H9 (cell line): ENCODE measurements at regions not wholly inside any gene's neighbourhood (a gene's known extent, or its start where the extent isn't known, plus 50 kb on each side); places are given as distances from the start of the nearest gene placed in this dataset.

ENCODE experiments used
- DNase-seq: peaks from one replicate; pipeline ENCODE4 v3.0.0-alpha.2; 2017
- H2AFZ ChIP-seq: one replicate; pipeline ENCODE4 v1.6.1; 2013; ENCODE audit warnings: mild to moderate bottlenecking, low read length, control low read depth, moderate library complexity
- H2AK5ac ChIP-seq: 2 replicates; pipeline ENCODE4 v1.6.1; 2013; ENCODE audit warnings: low read length, control low read depth, mixed read lengths; ENCODE audit not compliant: insufficient read length
- H2BK120ac ChIP-seq: one replicate; pipeline ENCODE4 v1.6.1; 2013; ENCODE audit warnings: low read depth, mild to moderate bottlenecking, low read length, control low read depth, inconsistent platforms; ENCODE audit not compliant: poor library complexity, severe bottlenecking
- H2BK12ac ChIP-seq: 2 replicates; pipeline ENCODE4 v1.6.1; 2013; ENCODE audit warnings: low read length, control low read depth, mixed read lengths, low read depth; ENCODE audit not compliant: insufficient read length
- H2BK15ac ChIP-seq: 2 replicates; pipeline ENCODE4 v1.6.1; 2013; ENCODE audit warnings: low read depth, low read length, control low read depth
- H2BK20ac ChIP-seq: one replicate; pipeline ENCODE4 v1.6.1; 2013; ENCODE audit warnings: low read depth, mild to moderate bottlenecking, low read length, control low read depth, inconsistent platforms; ENCODE audit not compliant: poor library complexity, severe bottlenecking
- H2BK5ac ChIP-seq: 2 replicates; pipeline ENCODE4 v1.6.1; 2013; ENCODE audit warnings: low read length, control low read depth, mixed read lengths; ENCODE audit not compliant: insufficient read length
- H3K14ac ChIP-seq: 2 replicates; pipeline ENCODE4 v1.6.1; 2013; ENCODE audit warnings: low read length, control low read depth; ENCODE audit not compliant: insufficient read depth
- H3K18ac ChIP-seq: 2 replicates; pipeline ENCODE4 v1.6.1; 2013; ENCODE audit warnings: low read depth, mild to moderate bottlenecking, mixed read lengths, low read length, control low read depth; ENCODE audit not compliant: insufficient read length
- H3K23ac ChIP-seq: 2 replicates; pipeline ENCODE4 v1.6.1; 2013; ENCODE audit warnings: low read length, control low read depth, mixed read lengths, low read depth; ENCODE audit not compliant: insufficient read length
- H3K23me2 ChIP-seq: 2 replicates; pipeline ENCODE4 v1.6.1; 2013; ENCODE audit warnings: low read depth, mild to moderate bottlenecking, mixed read lengths, low read length, control low read depth; ENCODE audit not compliant: insufficient read length, poor library complexity, severe bottlenecking
- H3K27ac ChIP-seq: 2 replicates; pipeline ENCODE4 v1.5.1; 2013; ENCODE audit warnings: low read length, control low read depth, mixed read lengths, low read depth; ENCODE audit not compliant: insufficient read length
- H3K27me3 ChIP-seq: 2 replicates; pipeline ENCODE4 v1.6.1; 2013; ENCODE audit warnings: low read length, control low read depth, inconsistent platforms; ENCODE audit not compliant: insufficient read depth
- H3K4ac ChIP-seq: 2 replicates; pipeline ENCODE4 v1.6.1; 2013; ENCODE audit warnings: low read depth, mild to moderate bottlenecking, control low read depth, inconsistent platforms, low read length, moderate library complexity
- H3K4me1 ChIP-seq: 2 replicates; pipeline ENCODE4 v1.6.1; 2013; ENCODE audit warnings: low read length, control low read depth, inconsistent platforms; ENCODE audit not compliant: insufficient read depth
- H3K4me2 ChIP-seq: 2 replicates; pipeline ENCODE4 v1.6.1; 2013; ENCODE audit warnings: low read length, control low read depth, mixed read lengths; ENCODE audit not compliant: insufficient read length, insufficient read depth
- H3K56ac ChIP-seq: 2 replicates; pipeline ENCODE4 v1.6.1; 2013; ENCODE audit warnings: low read depth, mild to moderate bottlenecking, mixed read lengths, low read length, control low read depth; ENCODE audit not compliant: insufficient read length
- H3K79me1 ChIP-seq: 2 replicates; pipeline ENCODE4 v1.6.1; 2013; ENCODE audit warnings: low read depth, mild to moderate bottlenecking, moderate library complexity, low read length, control low read depth, inconsistent platforms; ENCODE audit not compliant: insufficient read depth, poor library complexity, severe bottlenecking
- H3K79me2 ChIP-seq: 2 replicates; pipeline ENCODE4 v1.6.1; 2013; ENCODE audit warnings: low read length, control low read depth, inconsistent platforms; ENCODE audit not compliant: insufficient read depth
- H3K9ac ChIP-seq: 2 replicates; pipeline ENCODE4 v1.6.1; 2013; ENCODE audit warnings: low read length, control low read depth, mixed read lengths; ENCODE audit not compliant: insufficient read length; ENCODE audit errors: extremely low read depth
- H3K9me3 ChIP-seq: one replicate; pipeline ENCODE4 v1.6.1; 2013; ENCODE audit warnings: low read depth, low read length, inconsistent platforms; ENCODE audit not compliant: control insufficient read depth
- H3T11ph ChIP-seq: one replicate; pipeline ENCODE4 v1.6.1; 2013; ENCODE audit warnings: mild to moderate bottlenecking, low read length, control low read depth, inconsistent platforms
- H4K20me1 ChIP-seq: one replicate; pipeline ENCODE4 v1.6.1; 2013; ENCODE audit not compliant: control insufficient read depth, insufficient read length, insufficient read depth
- H4K5ac ChIP-seq: 2 replicates; pipeline ENCODE4 v1.6.1; 2013; ENCODE audit warnings: low read depth, mild to moderate bottlenecking, mixed read lengths, low read length, control low read depth; ENCODE audit not compliant: insufficient read length
- H4K8ac ChIP-seq: replicated peaks from 2 replicates; pipeline ENCODE4 v1.6.1; 2013; ENCODE audit warnings: low read length, control low read depth, mixed read lengths, low read depth; ENCODE audit not compliant: insufficient read length
- H4K91ac ChIP-seq: 2 replicates; pipeline ENCODE4 v1.6.1; 2013; ENCODE audit warnings: low read depth, mild to moderate bottlenecking, moderate library complexity, mixed read lengths, low read length, control low read depth; ENCODE audit not compliant: insufficient read length
- H3K27ac Mint-ChIP-seq, 3 experiments: 2 replicates in 2 of 3; 3 replicates in 1 of 3; pipeline ENCODE4 v1.8.0; 2020 to 2021; ENCODE audit warnings: mixed read lengths in 3 of 3, mild to moderate bottlenecking in 1 of 3, moderate library complexity in 1 of 3
- H3K27me3 Mint-ChIP-seq: 2 replicates; pipeline ENCODE4 v1.8.0; 2021; ENCODE audit warnings: low read depth, mild to moderate bottlenecking, moderate library complexity, mixed read lengths
- H3K36me3 Mint-ChIP-seq, 3 experiments: 2 replicates in 2 of 3; 3 replicates in 1 of 3; pipeline ENCODE4 v1.8.0; 2020 to 2021; ENCODE audit warnings: low read depth in 3 of 3, mixed read lengths in 3 of 3; ENCODE audit not compliant: insufficient read depth in 1 of 3
- H3K4me1 Mint-ChIP-seq, 2 experiments: 2 replicates each; pipeline ENCODE4 v1.8.0; 2020; ENCODE audit warnings: mixed read lengths in 2 of 2
- H3K4me3 Mint-ChIP-seq, 2 experiments: 2 replicates in 1 of 2; 3 replicates in 1 of 2; pipeline ENCODE4 v1.8.0; 2020 to 2021; ENCODE audit warnings: mild to moderate bottlenecking in 2 of 2, mixed read lengths in 2 of 2, moderate library complexity in 1 of 2
- H3K9me3 Mint-ChIP-seq, 2 experiments: 2 replicates in 1 of 2; 3 replicates in 1 of 2; pipeline ENCODE4 v1.8.0; 2020; ENCODE audit warnings: mild to moderate bottlenecking in 2 of 2, mixed read lengths in 2 of 2, moderate library complexity in 1 of 2
- CTCF ChIP-seq: fragments of 200-600 bp; sonication (generic); conservative IDR thresholded peaks from 3 replicates; pipeline ENCODE4 v1.8.0; 2021; ENCODE audit warnings: antibody characterized with exemption, mild to moderate bottlenecking
- WGBS: extraction: QIAGEN DNeasy Blood & Tissue Kit; methylation state at CpG from one replicate; pipeline ENCODE4 v1.1.7; 2013; ENCODE audit warnings: missing lambda C conversion rate, low lambda C conversion rate, mixed read lengths; ENCODE audit not compliant: insufficient read length; ENCODE audit errors: extremely low coverage; 5-methylcytosine and 5-hydroxymethylcytosine counted together

DNA sequence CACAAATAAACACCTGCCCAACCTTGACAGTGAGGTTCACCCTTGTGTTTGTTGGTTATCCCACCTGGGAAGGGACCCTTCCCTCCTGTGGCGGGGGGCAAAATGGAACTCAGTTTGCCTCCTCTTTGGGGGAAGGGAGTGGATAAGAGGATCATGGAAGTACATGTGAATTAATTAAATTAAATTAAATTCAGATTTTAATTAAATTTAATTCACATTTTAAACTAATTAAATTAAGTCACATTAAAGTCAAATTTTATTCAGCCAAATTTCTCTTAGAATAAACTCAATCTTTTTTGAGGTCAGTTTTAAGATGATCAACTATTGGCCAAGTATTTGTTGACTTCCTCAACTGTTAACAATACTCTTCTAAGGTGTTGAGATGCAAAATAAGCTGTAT, 252.4 kb upstream of the AJAP1 start:
- Histone ChIP-seq H3T11ph (no peak overlapping the region), H3K4ac (no peak overlapping the region), H2AFZ (no peak overlapping the region), H3K27ac (no peak overlapping the region), H3K27me3 (no peaks in the 10 kb centered on the region), H2BK20ac (no peak overlapping the region), H3K18ac (no peak overlapping the region), H2BK5ac (no peak overlapping the region), H3K56ac (no peak overlapping the region), H3K23me2 (no peaks in the 10 kb centered on the region), H4K91ac (no peak overlapping the region), H3K4me2 (no peak overlapping the region), H4K20me1 (no peaks in the 10 kb centered on the region), H3K9me3 (no peaks in the 10 kb centered on the region), H2BK12ac (no peak overlapping the region), H3K23ac (no peak overlapping the region), H2BK15ac (no peak overlapping the region), H4K5ac (no peak overlapping the region), H2AK5ac (no peak overlapping the region), H3K9ac (no peak overlapping the region), H3K79me1 (no peaks in the 10 kb centered on the region), H4K8ac (no peak overlapping the region), H2BK120ac (no peak overlapping the region), H3K4me1 (no peaks in the 10 kb centered on the region; the same call in 1 of the 2 replicates), H3K79me2 (no peaks in the 10 kb centered on the region), H3K14ac (no peak overlapping the region)
- TF ChIP-seq CTCF, result no peak
- H3K36me3 Mint-ChIP-seq, result no peaks in the 10 kb centered on the region
- peaks cover 5% of the 10 kb centered on the region; the same call in 1 of the 2 replicates for H3K27me3 Mint-ChIP-seq
- no CpG with 5 or more reads among the region's 1 CpG for WGBS
- peak overlapping the region in 2 of 3 experiments; percentile 48 to 51; a peak in 1 of 7 replicates for H3K27ac Mint-ChIP-seq
- DNase-seq, result no peak
- H3K4me1 Mint-ChIP-seq, result peaks cover 15 to 20% of the 10 kb centered on the region in 2 experiments
- no peak overlapping the region for H3K4me3 Mint-ChIP-seq
- peaks cover 0 to 2% of the 10 kb centered on the region in 2 experiments; a peak in 1 of 5 replicates for H3K9me3 Mint-ChIP-seq
